GM12878 (cell line): ENCODE measurements at regions not wholly inside any gene's neighbourhood (a gene's known extent, or its start where the extent isn't known, plus 50 kb on each side); places are given as distances from the start of the nearest gene placed in this dataset.

Experiments used
- CTCF ChIP-seq, 3 experiments: IDR thresholded peaks in 2 of 3; conservative IDR thresholded peaks in 1 of 3; 2 replicates each; pipeline ENCODE4 v1.5.1; 2011; ENCODE audit warnings: low read depth in 3 of 3, low read length in 3 of 3, mild to moderate bottlenecking in 3 of 3, control low read depth in 2 of 3, moderate library complexity in 2 of 3, inconsistent platforms in 1 of 3, mixed read lengths in 1 of 3; ENCODE audit not compliant: control insufficient read depth in 2 of 3, insufficient read depth in 1 of 3; ENCODE audit errors: extremely low read depth in 1 of 3
- EP300 ChIP-seq, 2 experiments: fragments of 150-350 bp in 1 of 2; IDR thresholded peaks; 2 replicates each; pipeline ENCODE4 v1.6.1; 2011 to 2012; ENCODE audit warnings: low read depth in 2 of 2, low read length in 2 of 2, borderline replicate concordance in 1 of 2, improper control_type of control experiment in 1 of 2, inconsistent platforms in 1 of 2; ENCODE audit not compliant: control insufficient read depth in 1 of 2
- POLR2AphosphoS5 ChIP-seq: IDR thresholded peaks from 2 replicates; pipeline ENCODE4 v1.6.1; 2011; ENCODE audit warnings: mild to moderate bottlenecking, low read length, inconsistent platforms
- RAD21 ChIP-seq: IDR thresholded peaks from 2 replicates; pipeline ENCODE4 v1.6.1; 2011; ENCODE audit warnings: mild to moderate bottlenecking, low read depth, low read length, moderate library complexity; ENCODE audit not compliant: insufficient read depth
- SP1 ChIP-seq: IDR thresholded peaks from one replicate; pipeline ENCODE4 v1.6.1; 2011; ENCODE audit warnings: low read depth, low read length
- SPI1 ChIP-seq: IDR thresholded peaks from 2 replicates; pipeline ENCODE4 v1.6.1; 2011; ENCODE audit warnings: low read depth, mild to moderate bottlenecking, low read length, moderate library complexity, borderline replicate concordance; ENCODE audit not compliant: insufficient read depth
- SUZ12 ChIP-seq: fragments of 200-600 bp; sonication (generic); IDR thresholded peaks from one replicate; pipeline ENCODE4 v1.6.1; 2018; ENCODE audit warnings: antibody characterized with exemption, mild to moderate bottlenecking; ENCODE audit not compliant: unreplicated experiment
- TBL1XR1 ChIP-seq: IDR thresholded peaks from 2 replicates; pipeline ENCODE4 v1.6.1; 2012; ENCODE audit warnings: low read depth, low read length, improper control_type of control experiment

- no peak for TF ChIP-seq POLR2AphosphoS5
- TF ChIP-seq RAD21, result no peak
- no peak for TF ChIP-seq SPI1
- no peak for TF ChIP-seq SUZ12
- no peak for TF ChIP-seq TBL1XR1
- no peak for TF ChIP-seq SP1
- no peak for TF ChIP-seq CTCF (IDR thresholded peaks at IDR 0.05 in 2 of 3, conservative IDR thresholded peaks at IDR 0.05 in 1 of 3; ENCODE audit: control insufficient read depth in 2 of 3, extremely low read depth in 1 of 3, insufficient read depth in 1 of 3, low read depth in 3 of 3, low read length in 3 of 3)
- TF ChIP-seq EP300 (IDR thresholded peaks at IDR 0.05; ENCODE audit: borderline replicate concordance in 1 of 2, control insufficient read depth in 1 of 2, low read depth in 2 of 2, low read length in 2 of 2), result no peak
Observed at GRCh38 chr2:78261454-78261853, 739.3 kb upstream of the LRRTM4 start.
